Pancreas (tissue), 10 donors: ENCODE measurements at regions not wholly inside any gene's neighbourhood (a gene's known extent, or its start where the extent isn't known, plus 50 kb on each side); places are given as distances from the start of the nearest gene placed in this dataset.

Experiments used
- ATAC-seq, 4 donors: fragments of 200-7000 bp; cut with Tn5 transposase; one replicate each; pipeline versions ENCODE4 v1.8.0 to v1.9.1; 2020; ENCODE audit warnings: mild to moderate bottlenecking in 4 of 4, moderate library complexity in 4 of 4
- DNase-seq, 6 donors: peaks; one replicate each; pipeline ENCODE4 v3.0.0-alpha.2; 2020
- FAIRE-seq: peaks from 2 replicates; lab custom pipeline; 2012; peaks lifted over from hg19 to GRCh38; lab: Jason Lieb, UNC
- H3K27ac ChIP-seq, 4 donors: fragments of 200-600 bp; sonication (generic); 1 replicate in 3 of 4; 2 replicates in 1 of 4; pipeline versions ENCODE4 v1.5.0 to v1.8.0; 2020
- H3K27me3 ChIP-seq, 4 donors: fragments of 200-600 bp; one replicate each; pipeline ENCODE4 v1.8.0; 2021
- H3K36me3 ChIP-seq, 3 donors: fragments of 200-600 bp; sonication (generic) in 1 of 3; one replicate each; pipeline versions ENCODE4 v1.5.0 to v1.8.0; 2020 to 2021
- H3K4me1 ChIP-seq, 3 donors: fragments of 200-600 bp; one replicate each; pipeline ENCODE4 v1.8.0; 2021
- H3K4me3 ChIP-seq, 4 donors: fragments of 200-600 bp; sonication (generic) in 2 of 4; one replicate each; pipeline versions ENCODE4 v1.5.0 to v1.8.0; 2020 to 2021
- H3K9me3 ChIP-seq, 4 donors: fragments of 200-600 bp; one replicate each; pipeline ENCODE4 v1.8.0; 2021
- WGBS, 2 donors: extraction: QIAGEN DNeasy Blood & Tissue Kit; methylation state at CpG; one replicate each; pipeline ENCODE4 v1.1.7; 2013; 5-methylcytosine and 5-hydroxymethylcytosine counted together
- intact Hi-C, 3 donors: fragments of 100-400 bp; cut with DNase I; formaldehyde crosslinking; loops; one replicate each; pipeline versions ENCODE4 v1.11.1 to v1.14.2; 2022
- TF ChIP-seq, protein P1 (sequence below), 4 donors: fragments of 200-600 bp; sonication (generic) in 3 of 4; IDR thresholded peaks; one replicate each; pipeline versions ENCODE4 v1.5.0 to v1.8.0; 2021; ENCODE audit warnings: antibody characterized with exemption in 4 of 4
- donor health status: healthy with polysubstance abuse.
- donor health status: DM: no; HTN: no; CAD: no; lungs with moderate emphysema.
- donor health status: DM: no; HTN: no; CAD: no.
- donor health status: control.
- donor health status: control.
- donor health status: Bipolar disorder and iron deficiency.
- donor health status: DM: yes; HTN: yes; CAD: no.
- donor health status: DM: no; HTN: no; CAD: no.
- donor health status: DM: no; HTN: no; CAD: no.
- donor health status: DM: yes; HTN: yes; CAD: no.

GRCh38 chr18:75122334-75122958, 86.5 kb downstream of the PTGR3 start:
- intact Hi-C loops = no loop called here
- WGBS, 2 donors = 80 to 85% methylated on average over 7 of the region's 7 CpGs
- TF ChIP-seq, protein P1, sequence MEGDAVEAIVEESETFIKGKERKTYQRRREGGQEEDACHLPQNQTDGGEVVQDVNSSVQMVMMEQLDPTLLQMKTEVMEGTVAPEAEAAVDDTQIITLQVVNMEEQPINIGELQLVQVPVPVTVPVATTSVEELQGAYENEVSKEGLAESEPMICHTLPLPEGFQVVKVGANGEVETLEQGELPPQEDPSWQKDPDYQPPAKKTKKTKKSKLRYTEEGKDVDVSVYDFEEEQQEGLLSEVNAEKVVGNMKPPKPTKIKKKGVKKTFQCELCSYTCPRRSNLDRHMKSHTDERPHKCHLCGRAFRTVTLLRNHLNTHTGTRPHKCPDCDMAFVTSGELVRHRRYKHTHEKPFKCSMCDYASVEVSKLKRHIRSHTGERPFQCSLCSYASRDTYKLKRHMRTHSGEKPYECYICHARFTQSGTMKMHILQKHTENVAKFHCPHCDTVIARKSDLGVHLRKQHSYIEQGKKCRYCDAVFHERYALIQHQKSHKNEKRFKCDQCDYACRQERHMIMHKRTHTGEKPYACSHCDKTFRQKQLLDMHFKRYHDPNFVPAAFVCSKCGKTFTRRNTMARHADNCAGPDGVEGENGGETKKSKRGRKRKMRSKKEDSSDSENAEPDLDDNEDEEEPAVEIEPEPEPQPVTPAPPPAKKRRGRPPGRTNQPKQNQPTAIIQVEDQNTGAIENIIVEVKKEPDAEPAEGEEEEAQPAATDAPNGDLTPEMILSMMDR (IDR thresholded peaks at IDR 0.05) = no peak

GRCh38 chr18:75121266-75121665, 87.7 kb downstream of the PTGR3 start:
- no peak for ATAC-seq

More at GRCh38 chr18:75122334-75122958, 86.5 kb downstream of the PTGR3 start:
- Histone ChIP-seq H3K4me1 (no peaks in the 10 kb centered on the region), H3K27me3 (no peaks in the 10 kb centered on the region), H3K36me3 (no peaks in the 10 kb centered on the region), H3K9me3 (no peaks in the 10 kb centered on the region), H3K27ac (no peak overlapping the region), H3K4me3 (no peak overlapping the region)
- peak in 1 of 6 donors; percentile 15 for DNase-seq
- no peak for FAIRE-seq
- ATAC-seq = no peak

GRCh38 chr18:75120521-75120920, 88.4 kb downstream of the PTGR3 start:
- H3K4me1 ChIP-seq = no peaks in the 10 kb centered on the region
- WGBS, 2 donors = 82 to 87% methylated on average over 13 of the region's 13 CpGs
- TF ChIP-seq, protein P1 (IDR thresholded peaks at IDR 0.05) = no peak
- ATAC-seq = no peak
- no peaks in the 10 kb centered on the region for H3K27me3 ChIP-seq
- H3K36me3 ChIP-seq = no peaks in the 10 kb centered on the region
- intact Hi-C loops = no loop called here
- no peaks in the 10 kb centered on the region for H3K9me3 ChIP-seq
- DNase-seq = peak in 1 of 6 donors; percentile 13
- FAIRE-seq = no peak
- H3K4me3 ChIP-seq = no peak overlapping the region
- no peak overlapping the region for H3K27ac ChIP-seq

More at GRCh38 chr18:75121266-75121665, 87.7 kb downstream of the PTGR3 start:
- no peaks in the 10 kb centered on the region for H3K4me1 ChIP-seq
- DNase-seq (no peak), FAIRE-seq (no peak)
- H3K4me3 ChIP-seq = no peak overlapping the region
- H3K27me3 ChIP-seq = no peaks in the 10 kb centered on the region
- TF ChIP-seq, protein P1 (IDR thresholded peaks at IDR 0.05) = no peak
- 63 to 74% methylated on average over 3 of the region's 3 CpGs for WGBS, 2 donors
- no peaks in the 10 kb centered on the region for H3K36me3 ChIP-seq
- intact Hi-C loops = no loop called here
- H3K27ac ChIP-seq = no peak overlapping the region
- no peaks in the 10 kb centered on the region for H3K9me3 ChIP-seq

GRCh38 chr18:75116809-75117208, 92.1 kb downstream of the PTGR3 start:
- H3K27me3 ChIP-seq = no peaks in the 10 kb centered on the region
- no peaks in the 10 kb centered on the region for H3K9me3 ChIP-seq
- no peak overlapping the region for H3K4me3 ChIP-seq
- TF ChIP-seq, protein P1 (IDR thresholded peaks at IDR 0.05) = no peak
- ATAC-seq (no peak), FAIRE-seq (no peak), DNase-seq (peak in 1 of 6 donors; percentile 21)
- 75 to 88% methylated on average over 5 of the region's 5 CpGs for WGBS, 2 donors
- H3K36me3 ChIP-seq = no peaks in the 10 kb centered on the region
- H3K4me1 ChIP-seq = no peaks in the 10 kb centered on the region
- intact Hi-C loops = no loop called here
- no peak overlapping the region for H3K27ac ChIP-seq

DNA sequence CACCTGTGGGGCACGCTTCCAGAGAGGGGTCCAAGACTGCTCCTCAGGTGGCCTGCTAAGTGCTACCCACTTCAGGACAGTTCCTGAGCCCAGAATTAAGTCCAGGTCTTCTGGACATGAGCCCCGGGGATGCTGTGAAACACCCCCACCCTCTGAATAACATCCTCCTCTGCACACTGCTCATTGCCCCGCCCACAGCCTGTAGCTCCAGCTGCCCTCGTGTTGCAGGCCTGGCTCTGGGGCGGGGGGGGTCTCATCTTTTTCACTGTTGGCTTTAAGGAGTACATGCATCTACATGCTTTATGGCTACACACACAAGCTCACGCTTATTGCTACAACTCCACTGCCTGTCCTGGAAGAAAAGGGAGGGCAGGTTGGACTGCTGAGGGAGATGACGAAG, 92.8 kb downstream of the PTGR3 start:
- DNase-seq (peak in 1 of 6 donors; percentile 21), ATAC-seq (no peak), FAIRE-seq (no peak)
- TF ChIP-seq, protein P1 (IDR thresholded peaks at IDR 0.05) = no peak
- no peaks in the 10 kb centered on the region for H3K27me3 ChIP-seq
- no peaks in the 10 kb centered on the region for H3K4me1 ChIP-seq
- no peak overlapping the region for H3K27ac ChIP-seq
- no peak overlapping the region for H3K4me3 ChIP-seq
- intact Hi-C loops = no loop called here
- no peaks in the 10 kb centered on the region for H3K36me3 ChIP-seq
- 47 to 56% methylated on average over 7 of the region's 7 CpGs for WGBS, 2 donors
- H3K9me3 ChIP-seq = no peaks in the 10 kb centered on the region
